ENCODE measurements at regions not wholly inside any gene's neighbourhood (a gene's known extent, or its start where the extent isn't known, plus 50 kb on each side); places are given as distances from the start of the nearest gene placed in this dataset.

GRCh38 chr6:23483896-23484295 is 642.1 kb upstream of the NRSN1 start:
- TF ChIP-seq NR2F2 (IDR thresholded peaks at IDR 0.05) (no peak), YY1 (IDR thresholded peaks at IDR 0.05) (no peak), HNF4G (IDR thresholded peaks at IDR 0.05) (no peak), GABPA (IDR thresholded peaks at IDR 0.05 in 1 of 2, conservative IDR thresholded peaks at IDR 0.05 in 1 of 2) (no peak), SP1 (IDR thresholded peaks at IDR 0.05) (no peak), JUND (IDR thresholded peaks at IDR 0.05) (no peak), FOXA2 (IDR thresholded peaks at IDR 0.05) (no peak), EGR1 (IDR thresholded peaks at IDR 0.05; ENCODE audit: low read depth in 2 of 2) (no peak), RXRA (IDR thresholded peaks at IDR 0.05) (no peak), RAD21 (IDR thresholded peaks at IDR 0.05) (no peak), HNF4A (conservative IDR thresholded peaks at IDR 0.05) (no peak), FOXA1 (IDR thresholded peaks at IDR 0.05) (no peak), CTCF (IDR thresholded peaks at IDR 0.05; ENCODE audit: low read depth, low read length, missing input control) (no peak)
- TF ChIP-seq, protein P1, sequence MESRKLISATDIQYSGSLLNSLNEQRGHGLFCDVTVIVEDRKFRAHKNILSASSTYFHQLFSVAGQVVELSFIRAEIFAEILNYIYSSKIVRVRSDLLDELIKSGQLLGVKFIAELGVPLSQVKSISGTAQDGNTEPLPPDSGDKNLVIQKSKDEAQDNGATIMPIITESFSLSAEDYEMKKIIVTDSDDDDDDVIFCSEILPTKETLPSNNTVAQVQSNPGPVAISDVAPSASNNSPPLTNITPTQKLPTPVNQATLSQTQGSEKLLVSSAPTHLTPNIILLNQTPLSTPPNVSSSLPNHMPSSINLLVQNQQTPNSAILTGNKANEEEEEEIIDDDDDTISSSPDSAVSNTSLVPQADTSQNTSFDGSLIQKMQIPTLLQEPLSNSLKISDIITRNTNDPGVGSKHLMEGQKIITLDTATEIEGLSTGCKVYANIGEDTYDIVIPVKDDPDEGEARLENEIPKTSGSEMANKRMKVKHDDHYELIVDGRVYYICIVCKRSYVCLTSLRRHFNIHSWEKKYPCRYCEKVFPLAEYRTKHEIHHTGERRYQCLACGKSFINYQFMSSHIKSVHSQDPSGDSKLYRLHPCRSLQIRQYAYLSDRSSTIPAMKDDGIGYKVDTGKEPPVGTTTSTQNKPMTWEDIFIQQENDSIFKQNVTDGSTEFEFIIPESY (IDR thresholded peaks at IDR 0.05): no peak
- TF ChIP-seq, protein P2, sequence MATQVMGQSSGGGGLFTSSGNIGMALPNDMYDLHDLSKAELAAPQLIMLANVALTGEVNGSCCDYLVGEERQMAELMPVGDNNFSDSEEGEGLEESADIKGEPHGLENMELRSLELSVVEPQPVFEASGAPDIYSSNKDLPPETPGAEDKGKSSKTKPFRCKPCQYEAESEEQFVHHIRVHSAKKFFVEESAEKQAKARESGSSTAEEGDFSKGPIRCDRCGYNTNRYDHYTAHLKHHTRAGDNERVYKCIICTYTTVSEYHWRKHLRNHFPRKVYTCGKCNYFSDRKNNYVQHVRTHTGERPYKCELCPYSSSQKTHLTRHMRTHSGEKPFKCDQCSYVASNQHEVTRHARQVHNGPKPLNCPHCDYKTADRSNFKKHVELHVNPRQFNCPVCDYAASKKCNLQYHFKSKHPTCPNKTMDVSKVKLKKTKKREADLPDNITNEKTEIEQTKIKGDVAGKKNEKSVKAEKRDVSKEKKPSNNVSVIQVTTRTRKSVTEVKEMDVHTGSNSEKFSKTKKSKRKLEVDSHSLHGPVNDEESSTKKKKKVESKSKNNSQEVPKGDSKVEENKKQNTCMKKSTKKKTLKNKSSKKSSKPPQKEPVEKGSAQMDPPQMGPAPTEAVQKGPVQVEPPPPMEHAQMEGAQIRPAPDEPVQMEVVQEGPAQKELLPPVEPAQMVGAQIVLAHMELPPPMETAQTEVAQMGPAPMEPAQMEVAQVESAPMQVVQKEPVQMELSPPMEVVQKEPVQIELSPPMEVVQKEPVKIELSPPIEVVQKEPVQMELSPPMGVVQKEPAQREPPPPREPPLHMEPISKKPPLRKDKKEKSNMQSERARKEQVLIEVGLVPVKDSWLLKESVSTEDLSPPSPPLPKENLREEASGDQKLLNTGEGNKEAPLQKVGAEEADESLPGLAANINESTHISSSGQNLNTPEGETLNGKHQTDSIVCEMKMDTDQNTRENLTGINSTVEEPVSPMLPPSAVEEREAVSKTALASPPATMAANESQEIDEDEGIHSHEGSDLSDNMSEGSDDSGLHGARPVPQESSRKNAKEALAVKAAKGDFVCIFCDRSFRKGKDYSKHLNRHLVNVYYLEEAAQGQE (IDR thresholded peaks at IDR 0.05): no peak
- TF ChIP-seq, protein P3, sequence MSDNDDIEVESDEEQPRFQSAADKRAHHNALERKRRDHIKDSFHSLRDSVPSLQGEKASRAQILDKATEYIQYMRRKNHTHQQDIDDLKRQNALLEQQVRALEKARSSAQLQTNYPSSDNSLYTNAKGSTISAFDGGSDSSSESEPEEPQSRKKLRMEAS (IDR thresholded peaks at IDR 0.05): no peak
- no peak for DNase-seq (ENCODE audit: low spot score)
- no peaks in the 10 kb centered on the region for H3K9me3 ChIP-seq (ENCODE audit: control insufficient read depth in 4 of 4, low read length in 3 of 4)

DNA sequence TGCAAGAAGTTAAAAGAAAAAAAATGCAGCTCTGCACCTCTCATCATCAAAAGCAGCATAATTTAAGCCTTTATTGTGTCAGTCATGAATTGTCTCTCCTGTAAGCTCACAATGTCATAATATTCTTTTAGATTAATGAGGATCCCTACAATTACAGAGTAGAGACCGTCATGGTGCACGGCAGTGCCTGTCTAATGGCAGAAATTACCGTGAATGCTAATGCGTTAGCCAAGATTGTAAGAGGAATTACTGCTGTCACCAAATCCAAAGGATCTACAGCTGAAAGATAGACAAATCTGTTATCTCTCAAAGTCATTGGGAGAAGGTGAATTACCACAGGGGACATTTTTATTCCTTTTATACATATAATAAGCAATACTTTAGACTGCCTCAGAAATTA is 631.6 kb upstream of the NRSN1 start:
- no peak for DNase-seq (ENCODE audit: low spot score)
- Histone ChIP-seq H3K9me3 (ENCODE audit: control insufficient read depth in 4 of 4, low read length in 3 of 4) (no peaks in the 10 kb centered on the region), H3K27me3 (ENCODE audit: control insufficient read depth in 4 of 4, insufficient read depth in 4 of 4, low read length in 3 of 4) (no peaks in the 10 kb centered on the region), H3K27ac (ENCODE audit: low read depth in 1 of 2, low read length in 2 of 2) (no peak overlapping the region), H3K4me1 (ENCODE audit: control insufficient read depth in 4 of 4, insufficient read depth in 4 of 4, low read length in 3 of 4) (no peaks in the 10 kb centered on the region), H3K36me3 (ENCODE audit: control insufficient read depth in 4 of 4, insufficient read depth in 3 of 4, low read depth in 1 of 4, low read length in 3 of 4) (no peaks in the 10 kb centered on the region), H3K9ac (ENCODE audit: low read depth in 1 of 2, low read length in 2 of 2) (no peak overlapping the region), H3K4me3 (ENCODE audit: low read depth in 1 of 3, low read length in 3 of 3) (no peak overlapping the region)
- no peak for TF ChIP-seq RXRA (IDR thresholded peaks at IDR 0.05)
- TF ChIP-seq, protein P3 (IDR thresholded peaks at IDR 0.05): no peak
- TF ChIP-seq FOXA2 (IDR thresholded peaks at IDR 0.05): no peak
- TF ChIP-seq RAD21 (IDR thresholded peaks at IDR 0.05): no peak
- TF ChIP-seq ATF3 (IDR thresholded peaks at IDR 0.05): no peak
- no peak for TF ChIP-seq HNF4A (conservative IDR thresholded peaks at IDR 0.05)
- no peak for TF ChIP-seq SP1 (IDR thresholded peaks at IDR 0.05)
- no peak for TF ChIP-seq HNF4G (IDR thresholded peaks at IDR 0.05)
- no peak for TF ChIP-seq EGR1 (IDR thresholded peaks at IDR 0.05; ENCODE audit: low read depth in 2 of 2)
- TF ChIP-seq, protein P2 (IDR thresholded peaks at IDR 0.05): no peak
- no peak for TF ChIP-seq JUND (IDR thresholded peaks at IDR 0.05)
- no peak for TF ChIP-seq GABPA (IDR thresholded peaks at IDR 0.05 in 1 of 2, conservative IDR thresholded peaks at IDR 0.05 in 1 of 2)
- WGBS: 97% methylated on average over 4 of the region's 4 CpGs

More at GRCh38 chr6:23483896-23484295, 642.1 kb upstream of the NRSN1 start:
- Histone ChIP-seq H3K4me1 (ENCODE audit: control insufficient read depth in 4 of 4, insufficient read depth in 4 of 4, low read length in 3 of 4) (no peaks in the 10 kb centered on the region), H3K9ac (ENCODE audit: low read depth in 1 of 2, low read length in 2 of 2) (no peak overlapping the region), H3K4me3 (ENCODE audit: low read depth in 1 of 3, low read length in 3 of 3) (no peak overlapping the region), H3K36me3 (ENCODE audit: control insufficient read depth in 4 of 4, insufficient read depth in 3 of 4, low read depth in 1 of 4, low read length in 3 of 4) (no peaks in the 10 kb centered on the region), H3K27me3 (ENCODE audit: control insufficient read depth in 4 of 4, insufficient read depth in 4 of 4, low read length in 3 of 4) (no peaks in the 10 kb centered on the region), H3K27ac (ENCODE audit: low read depth in 1 of 2, low read length in 2 of 2) (no peak overlapping the region)
